MM.1S (cell line): ENCODE measurements at regions not wholly inside any gene's neighbourhood (a gene's known extent, or its start where the extent isn't known, plus 50 kb on each side); places are given as distances from the start of the nearest gene placed in this dataset.

Experiments used
- DNase-seq: peaks from one replicate; pipeline ENCODE4 v3.0.0-alpha.2; 2015
- H2AFZ ChIP-seq: fragments of 300-600 bp; sonication (generic); 2 replicates; pipeline ENCODE4 v1.6.0; 2016; ENCODE audit warnings: antibody characterized with exemption, low read length
- H3F3A ChIP-seq: fragments of 300-600 bp; sonication (generic); 2 replicates; pipeline ENCODE4 v1.6.1; 2016; ENCODE audit warnings: mild to moderate bottlenecking, antibody characterized with exemption, low read length, moderate library complexity, mixed read lengths; ENCODE audit not compliant: insufficient read depth
- H3K27ac ChIP-seq: fragments of 300-600 bp; sonication (generic); 2 replicates; pipeline ENCODE4 v1.5.1; 2016; ENCODE audit warnings: mild to moderate bottlenecking, low read length
- H3K27me3 ChIP-seq: fragments of 300-600 bp; sonication (generic); replicated peaks from 2 replicates; pipeline ENCODE4 v1.6.0; 2016; ENCODE audit warnings: low read length; ENCODE audit not compliant: insufficient read depth
- H3K36me3 ChIP-seq: fragments of 300-600 bp; sonication (generic); replicated peaks from 2 replicates; pipeline ENCODE4 v1.6.1; 2016; ENCODE audit warnings: mild to moderate bottlenecking, low read length, mixed read lengths; ENCODE audit not compliant: insufficient read depth
- H3K4me1 ChIP-seq: fragments of 300-600 bp; sonication (generic); 2 replicates; pipeline ENCODE4 v1.6.1; 2016; ENCODE audit warnings: low read length, mixed read lengths
- H3K4me2 ChIP-seq: fragments of 300-600 bp; sonication (generic); 2 replicates; pipeline ENCODE4 v1.6.0; 2016; ENCODE audit warnings: low read depth, low read length
- H3K4me3 ChIP-seq: fragments of 300-600 bp; sonication (generic); 2 replicates; pipeline ENCODE4 v1.5.1; 2016; ENCODE audit warnings: low read length, mixed read lengths
- H3K79me2 ChIP-seq: fragments of 300-600 bp; sonication (generic); 2 replicates; pipeline ENCODE4 v1.6.1; 2016; ENCODE audit warnings: mixed run types, low read length, mixed read lengths
- H3K9ac ChIP-seq: fragments of 300-600 bp; sonication (generic); 2 replicates; pipeline ENCODE4 v1.6.1; 2016; ENCODE audit warnings: low read length, mixed read lengths
- H3K9me2 ChIP-seq: fragments of 300-600 bp; sonication (generic); replicated peaks from 2 replicates; pipeline ENCODE4 v1.6.1; 2016; ENCODE audit warnings: mild to moderate bottlenecking, low read length, mixed read lengths; ENCODE audit not compliant: insufficient read depth
- H3K9me3 ChIP-seq: fragments of 300-600 bp; sonication (generic); replicated peaks from 2 replicates; pipeline ENCODE4 v1.6.1; 2016; ENCODE audit warnings: mild to moderate bottlenecking, low read length, mixed read lengths; ENCODE audit not compliant: insufficient read depth
- H4K20me1 ChIP-seq: fragments of 300-600 bp; sonication (generic); 2 replicates; pipeline ENCODE4 v1.6.1; 2016; ENCODE audit warnings: mild to moderate bottlenecking, low read length, moderate library complexity, mixed read lengths; ENCODE audit not compliant: insufficient read depth
- EZH2 ChIP-seq: fragments of 300-600 bp; sonication (generic); optimal IDR thresholded peaks from 2 replicates; pipeline ENCODE3; 2017; ENCODE audit warnings: low read depth, mild to moderate bottlenecking, antibody characterized with exemption, low read length, mixed read lengths
- EZH2phosphoT487 ChIP-seq: fragments of 300-600 bp; sonication (generic); IDR thresholded peaks from 2 replicates; pipeline ENCODE4 v1.6.1; 2018; ENCODE audit warnings: antibody characterized with exemption, low read length
- TF ChIP-seq, protein P1 (sequence below): fragments of 300-600 bp; sonication (generic); IDR thresholded peaks from 2 replicates; pipeline ENCODE4 v1.5.1; 2016; ENCODE audit warnings: antibody characterized with exemption, low read length, mixed read lengths

DNA sequence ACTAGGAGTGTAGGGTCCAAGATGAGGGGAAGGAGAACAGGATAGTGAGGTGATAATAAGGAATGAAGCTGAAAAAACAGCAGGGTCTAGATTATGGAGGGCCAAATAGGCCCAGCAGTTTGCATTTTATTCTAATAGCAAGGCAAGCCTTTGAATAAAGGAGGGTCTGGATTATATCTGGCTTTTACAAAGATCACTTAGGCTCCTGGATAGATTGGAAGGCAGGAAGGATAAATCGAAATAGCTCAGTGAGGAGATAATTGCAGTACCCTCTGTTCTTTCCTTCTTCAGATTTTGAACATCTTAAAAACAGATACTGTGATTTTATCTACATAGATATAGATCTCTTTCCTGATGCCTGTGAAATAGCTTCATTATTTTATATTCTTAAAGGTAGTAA, 53.8 kb upstream of the PTGFR start:
- Histone ChIP-seq H3K36me3 (no peaks in the 10 kb centered on the region), H3K27ac (no peak overlapping the region), H3K4me3 (no peak overlapping the region), H3K4me1 (no peaks in the 10 kb centered on the region), H3K79me2 (no peaks in the 10 kb centered on the region), H3K9me3 (no peaks in the 10 kb centered on the region), H4K20me1 (no peaks in the 10 kb centered on the region), H3K9me2 (no peaks in the 10 kb centered on the region), H3F3A (no peaks in the 10 kb centered on the region), H3K4me2 (no peak overlapping the region), H3K9ac (no peak overlapping the region), H2AFZ (no peak overlapping the region), H3K27me3 (no peaks in the 10 kb centered on the region)
- no peak for DNase-seq
- no peak for TF ChIP-seq EZH2phosphoT487
- TF ChIP-seq EZH2: no peak
- TF ChIP-seq, protein P1, sequence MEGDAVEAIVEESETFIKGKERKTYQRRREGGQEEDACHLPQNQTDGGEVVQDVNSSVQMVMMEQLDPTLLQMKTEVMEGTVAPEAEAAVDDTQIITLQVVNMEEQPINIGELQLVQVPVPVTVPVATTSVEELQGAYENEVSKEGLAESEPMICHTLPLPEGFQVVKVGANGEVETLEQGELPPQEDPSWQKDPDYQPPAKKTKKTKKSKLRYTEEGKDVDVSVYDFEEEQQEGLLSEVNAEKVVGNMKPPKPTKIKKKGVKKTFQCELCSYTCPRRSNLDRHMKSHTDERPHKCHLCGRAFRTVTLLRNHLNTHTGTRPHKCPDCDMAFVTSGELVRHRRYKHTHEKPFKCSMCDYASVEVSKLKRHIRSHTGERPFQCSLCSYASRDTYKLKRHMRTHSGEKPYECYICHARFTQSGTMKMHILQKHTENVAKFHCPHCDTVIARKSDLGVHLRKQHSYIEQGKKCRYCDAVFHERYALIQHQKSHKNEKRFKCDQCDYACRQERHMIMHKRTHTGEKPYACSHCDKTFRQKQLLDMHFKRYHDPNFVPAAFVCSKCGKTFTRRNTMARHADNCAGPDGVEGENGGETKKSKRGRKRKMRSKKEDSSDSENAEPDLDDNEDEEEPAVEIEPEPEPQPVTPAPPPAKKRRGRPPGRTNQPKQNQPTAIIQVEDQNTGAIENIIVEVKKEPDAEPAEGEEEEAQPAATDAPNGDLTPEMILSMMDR: no peak

DNA sequence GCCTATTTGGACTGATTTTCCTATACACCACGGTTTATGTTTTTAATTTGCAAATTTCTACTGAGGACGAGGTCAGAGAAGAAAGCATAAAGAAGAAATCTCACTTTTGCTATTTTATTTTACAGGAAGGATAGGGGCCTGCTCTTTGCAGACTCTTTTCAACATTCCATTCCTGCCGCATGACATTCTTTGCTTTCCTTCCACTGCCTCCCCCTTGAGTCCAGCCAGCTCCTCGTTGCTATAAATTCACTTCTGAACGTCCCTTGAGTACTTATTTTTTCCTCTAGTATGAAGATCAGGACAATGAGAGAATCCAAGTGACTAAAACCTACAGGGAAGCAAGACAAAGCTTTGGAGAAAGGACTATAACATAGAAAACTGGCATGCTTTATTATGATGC, 53.4 kb upstream of the PTGFR start:
- Histone ChIP-seq H3K9me3 (no peaks in the 10 kb centered on the region), H3K4me3 (no peak overlapping the region), H3K9me2 (no peaks in the 10 kb centered on the region), H4K20me1 (no peaks in the 10 kb centered on the region), H3K36me3 (no peaks in the 10 kb centered on the region), H3K4me1 (no peaks in the 10 kb centered on the region), H3K27me3 (no peaks in the 10 kb centered on the region), H3K27ac (no peak overlapping the region), H3K9ac (no peak overlapping the region), H3F3A (no peaks in the 10 kb centered on the region), H3K79me2 (no peaks in the 10 kb centered on the region), H2AFZ (no peak overlapping the region), H3K4me2 (no peak overlapping the region)
- TF ChIP-seq, protein P1: no peak
- TF ChIP-seq EZH2 (no peak), EZH2phosphoT487 (no peak)
- DNase-seq: no peak

DNA sequence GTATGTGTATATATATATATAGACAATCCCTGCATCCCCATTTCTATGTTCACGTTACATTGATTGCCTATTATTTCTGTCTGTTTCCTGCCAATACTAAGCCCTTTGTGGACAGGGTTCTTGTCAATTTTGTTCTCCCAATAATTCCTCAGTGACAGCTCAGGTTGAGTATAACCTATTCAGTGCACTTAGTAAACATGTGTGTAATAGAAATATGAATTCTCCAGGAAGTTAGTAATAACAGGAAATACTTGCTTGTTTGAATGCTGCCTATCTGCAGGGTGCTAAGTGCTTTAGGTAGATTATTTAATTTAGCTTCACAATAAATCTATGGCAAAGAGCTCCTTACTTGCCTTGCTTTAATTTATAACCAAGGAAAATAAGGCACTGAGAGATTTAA, 52.8 kb upstream of the PTGFR start:
- no peaks in the 10 kb centered on the region for H3K27me3 ChIP-seq
- no peaks in the 10 kb centered on the region for H3K36me3 ChIP-seq
- no peaks in the 10 kb centered on the region for H3K4me1 ChIP-seq
- no peaks in the 10 kb centered on the region for H3K9me2 ChIP-seq
- TF ChIP-seq, protein P1: no peak
- TF ChIP-seq EZH2 (no peak), EZH2phosphoT487 (no peak)
- no peak overlapping the region for H3K4me2 ChIP-seq
- no peaks in the 10 kb centered on the region for H4K20me1 ChIP-seq
- no peak overlapping the region for H2AFZ ChIP-seq
- H3K9ac ChIP-seq: no peak overlapping the region
- H3K79me2 ChIP-seq: no peaks in the 10 kb centered on the region
- no peak overlapping the region for H3K27ac ChIP-seq
- no peaks in the 10 kb centered on the region for H3F3A ChIP-seq
- no peak overlapping the region for H3K4me3 ChIP-seq
- H3K9me3 ChIP-seq: no peaks in the 10 kb centered on the region
- DNase-seq: no peak
